SK-N-SH (cell line): ENCODE measurements at regions not wholly inside any gene's neighbourhood (a gene's known extent, or its start where the extent isn't known, plus 50 kb on each side); places are given as distances from the start of the nearest gene placed in this dataset.

Experiments
- CTCF ChIA-PET: fragments of 300-600, 350-600 bp; formaldehyde crosslinking; extraction: SDS; loops from one replicate; lab custom pipeline; 2021; lab: Yijun Ruan, JAX
- POLR2A ChIA-PET: fragments of 350-600 bp; sonication (Branson Sonifier 250); formaldehyde crosslinking; extraction: SDS; loops from one replicate; lab custom pipeline; 2020; ENCODE audit warnings: antibody characterized with exemption, inconsistent platforms; lab: Yijun Ruan, JAX
- DNase-seq: peaks from one replicate; pipeline ENCODE4 v3.0.0; 2012
- H2AFZ ChIP-seq: fragments of 200-600 bp; sonication (generic); 2 replicates; pipeline ENCODE4 v1.8.1; 2016; ENCODE audit warnings: antibody characterized with exemption, mild to moderate bottlenecking, low read depth
- H3F3A ChIP-seq: fragments of 200-600 bp; sonication (generic); replicated peaks from 2 replicates; pipeline ENCODE3; 2016; ENCODE audit warnings: antibody characterized with exemption, mild to moderate bottlenecking; ENCODE audit not compliant: insufficient read depth
- H3K27ac ChIP-seq, 2 experiments: fragments of 200-500 bp in 1 of 2; fragments of 200-600 bp in 1 of 2; sonication (Bioruptor generic) in 1 of 2; sonication (generic), shearing (Covaris generic) in 1 of 2; 2 replicates each; pipeline versions ENCODE4 v1.5.1 to v1.6.1; 2014 to 2016; ENCODE audit warnings: low read depth in 2 of 2, inconsistent platforms in 1 of 2, low read length in 1 of 2, mild to moderate bottlenecking in 1 of 2, mixed read lengths in 1 of 2
- H3K27me3 ChIP-seq: fragments of 200-600 bp; sonication (generic), shearing (Covaris generic); 2 replicates; pipeline ENCODE4 v1.6.1; 2016; ENCODE audit warnings: mixed run types; ENCODE audit not compliant: insufficient read depth
- H3K36me3 ChIP-seq, 2 experiments: fragments of 200-500 bp in 1 of 2; fragments of 200-600 bp in 1 of 2; sonication (Bioruptor generic) in 1 of 2; sonication (generic) in 1 of 2; replicated peaks in 1 of 2; 2 replicates each; pipeline versions ENCODE3 to v1.5.1; 2014 to 2016; ENCODE audit warnings: low read length in 1 of 2, mild to moderate bottlenecking in 1 of 2; ENCODE audit not compliant: insufficient read depth in 2 of 2, control insufficient read depth in 1 of 2
- H3K4me1 ChIP-seq, 2 experiments: fragments of 200-500 bp in 1 of 2; fragments of 200-600 bp in 1 of 2; sonication (Bioruptor generic) in 1 of 2; sonication (generic), shearing (Covaris generic) in 1 of 2; 2 replicates each; pipeline versions ENCODE4 v1.5.1 to v1.6.1; 2014 to 2016; ENCODE audit warnings: low read depth in 1 of 2, low read length in 1 of 2, mixed run types in 1 of 2; ENCODE audit not compliant: insufficient read depth in 2 of 2, control insufficient read depth in 1 of 2
- H3K4me2 ChIP-seq: fragments of 200-600 bp; sonication (generic), shearing (Covaris generic); 2 replicates; pipeline ENCODE4 v1.6.1; 2017; ENCODE audit warnings: mixed run types
- H3K4me3 ChIP-seq, 2 experiments: fragments of 200-500 bp in 1 of 2; fragments of 200-600 bp in 1 of 2; sonication (Bioruptor generic) in 1 of 2; sonication (generic), shearing (Covaris generic) in 1 of 2; 2 replicates each; pipeline versions ENCODE4 v1.5.1 to v1.8.1; 2014 to 2016; ENCODE audit warnings: low read depth in 2 of 2, inconsistent platforms in 1 of 2, low read length in 1 of 2, mild to moderate bottlenecking in 1 of 2, mixed read lengths in 1 of 2, moderate library complexity in 1 of 2
- H3K79me2 ChIP-seq: fragments of 200-600 bp; sonication (generic); 2 replicates; pipeline ENCODE4 v1.8.1; 2017; ENCODE audit warnings: mild to moderate bottlenecking; ENCODE audit not compliant: insufficient read depth
- H3K9ac ChIP-seq: fragments of 200-600 bp; sonication (generic); 2 replicates; pipeline ENCODE4 v1.6.1; 2017; ENCODE audit warnings: mixed run types
- H3K9me2 ChIP-seq: fragments of 200-600 bp; sonication (generic); 2 replicates; pipeline ENCODE4 v1.6.1; 2017; ENCODE audit warnings: mixed run types
- H3K9me3 ChIP-seq: fragments of 200-600 bp; sonication (generic); 2 replicates; pipeline ENCODE4 v1.6.1; 2017; ENCODE audit warnings: mixed run types, mild to moderate bottlenecking, moderate library complexity
- H4K20me1 ChIP-seq: fragments of 200-600 bp; sonication (generic); 2 replicates; pipeline ENCODE4 v1.6.1; 2017; ENCODE audit warnings: mild to moderate bottlenecking, mixed run types; ENCODE audit not compliant: insufficient read depth
- CTCF ChIP-seq: fragments of 200-600 bp; sonication (generic); IDR thresholded peaks from 2 replicates; pipeline ENCODE4 v1.6.1; 2017; ENCODE audit warnings: antibody characterized with exemption, mild to moderate bottlenecking, moderate library complexity
- FOSL2 ChIP-seq: IDR thresholded peaks from 2 replicates; pipeline ENCODE4 v1.4.0; 2012; ENCODE audit warnings: low read depth, mild to moderate bottlenecking, moderate library complexity, borderline replicate concordance
- GABPA ChIP-seq: IDR thresholded peaks from 2 replicates; pipeline ENCODE4 v1.4.0; 2012; ENCODE audit warnings: low read depth, mild to moderate bottlenecking
- GATA2 ChIP-seq: sonication (generic); formaldehyde crosslinking; IDR thresholded peaks from 2 replicates; pipeline ENCODE4 v1.5.0; 2020; ENCODE audit warnings: mild to moderate bottlenecking, missing genetic modification reagents
- POLR2AphosphoS5 ChIP-seq: IDR thresholded peaks from 2 replicates; pipeline ENCODE4 v1.6.1; 2012; ENCODE audit warnings: low read depth, low read length
- RCOR1 ChIP-seq: fragments of 150-350 bp; IDR thresholded peaks from 2 replicates; pipeline ENCODE4 v1.6.1; 2017; ENCODE audit warnings: antibody characterized with exemption, low read length
- ZBTB33 ChIP-seq: IDR thresholded peaks from 2 replicates; pipeline ENCODE4 v1.4.0; 2012; ENCODE audit warnings: low read depth, borderline replicate concordance
- WGBS: methylation state at CpG from one replicate; pipeline ENCODE4 v1.1.6; 2017; ENCODE audit warnings: low lambda C conversion rate; 5-methylcytosine and 5-hydroxymethylcytosine counted together
- TF ChIP-seq, protein P1 (sequence below): IDR thresholded peaks from 2 replicates; pipeline ENCODE4 v1.4.0; 2012; ENCODE audit warnings: low read depth
- TF ChIP-seq, protein P2 (sequence below): IDR thresholded peaks from 2 replicates; pipeline ENCODE4 v1.6.1; 2012; ENCODE audit warnings: mild to moderate bottlenecking, low read depth, low read length, moderate library complexity

GRCh38 chr10:21208666-21209316 is 311.7 kb upstream of the NEBL start:
- CTCF ChIA-PET: no interaction called here
- Histone ChIP-seq H2AFZ (no peak overlapping the region), H3K9me3 (no peaks in the 10 kb centered on the region), H3K9ac (no peak overlapping the region), H3F3A (no peaks in the 10 kb centered on the region), H3K36me3 (no peaks in the 10 kb centered on the region), H3K27me3 (no peaks in the 10 kb centered on the region), H3K4me2 (no peak overlapping the region), H3K4me3 (no peak overlapping the region), H4K20me1 (no peaks in the 10 kb centered on the region), H3K27ac (no peak overlapping the region), H3K9me2 (no peaks in the 10 kb centered on the region), H3K4me1 (peaks cover 0 to 13% of the 10 kb centered on the region in 2 experiments; a peak in 1 of 4 replicates), H3K79me2 (no peaks in the 10 kb centered on the region)
- POLR2A ChIA-PET: no interaction called here
- TF ChIP-seq GABPA (no peak), FOSL2 (no peak), GATA2 (no peak), ZBTB33 (no peak)
- TF ChIP-seq, all 33 proteins: peak for 0
- no peak for DNase-seq
- WGBS: 52% methylated on average over 7 of the region's 7 CpGs

GRCh38 chr10:21207852-21208646 is 310.9 kb upstream of the NEBL start:
- Histone ChIP-seq H3K9me3 (no peaks in the 10 kb centered on the region), H3K4me2 (no peak overlapping the region), H2AFZ (no peak overlapping the region), H3F3A (no peaks in the 10 kb centered on the region), H3K79me2 (no peaks in the 10 kb centered on the region), H3K27ac (no peak overlapping the region), H3K27me3 (no peaks in the 10 kb centered on the region), H3K4me3 (no peak overlapping the region), H4K20me1 (no peaks in the 10 kb centered on the region), H3K4me1 (peaks cover 0 to 8% of the 10 kb centered on the region in 2 experiments; a peak in 1 of 4 replicates), H3K9me2 (no peaks in the 10 kb centered on the region), H3K9ac (no peak overlapping the region), H3K36me3 (no peaks in the 10 kb centered on the region)
- POLR2A ChIA-PET: no interaction called here
- DNase-seq: no peak
- TF ChIP-seq, protein P1, sequence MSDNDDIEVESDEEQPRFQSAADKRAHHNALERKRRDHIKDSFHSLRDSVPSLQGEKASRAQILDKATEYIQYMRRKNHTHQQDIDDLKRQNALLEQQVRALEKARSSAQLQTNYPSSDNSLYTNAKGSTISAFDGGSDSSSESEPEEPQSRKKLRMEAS: no peak
- 59% methylated on average over 4 of the region's 4 CpGs for WGBS
- CTCF ChIA-PET: interaction anchor here (1.1 kb wide), 1 partner anchor 11 kb away, joined by 3 read pairs; no protein-coding TSS in a partner anchor

- Histone ChIP-seq H3K9me3 (no peaks in the 10 kb centered on the region), H3K9ac (no peak overlapping the region), H3K79me2 (no peaks in the 10 kb centered on the region), H3K4me1 (no peaks in the 10 kb centered on the region), H3K9me2 (no peaks in the 10 kb centered on the region), H3F3A (no peaks in the 10 kb centered on the region), H3K4me2 (no peak overlapping the region), H2AFZ (no peak overlapping the region), H4K20me1 (no peaks in the 10 kb centered on the region), H3K27me3 (no peaks in the 10 kb centered on the region), H3K36me3 (no peaks in the 10 kb centered on the region), H3K4me3 (no peak overlapping the region), H3K27ac (no peak overlapping the region)
- ChIA-PET CTCF (interaction anchor here (1.0 to 1.2 kb wide), 2 partner anchors 9 to 11 kb away, joined by 3 to 4 read pairs; no protein-coding TSS in a partner anchor), POLR2A (no interaction called here)
- no peak for DNase-seq
- no peak for TF ChIP-seq FOSL2
- no peak for TF ChIP-seq RCOR1
- TF ChIP-seq, protein P2, sequence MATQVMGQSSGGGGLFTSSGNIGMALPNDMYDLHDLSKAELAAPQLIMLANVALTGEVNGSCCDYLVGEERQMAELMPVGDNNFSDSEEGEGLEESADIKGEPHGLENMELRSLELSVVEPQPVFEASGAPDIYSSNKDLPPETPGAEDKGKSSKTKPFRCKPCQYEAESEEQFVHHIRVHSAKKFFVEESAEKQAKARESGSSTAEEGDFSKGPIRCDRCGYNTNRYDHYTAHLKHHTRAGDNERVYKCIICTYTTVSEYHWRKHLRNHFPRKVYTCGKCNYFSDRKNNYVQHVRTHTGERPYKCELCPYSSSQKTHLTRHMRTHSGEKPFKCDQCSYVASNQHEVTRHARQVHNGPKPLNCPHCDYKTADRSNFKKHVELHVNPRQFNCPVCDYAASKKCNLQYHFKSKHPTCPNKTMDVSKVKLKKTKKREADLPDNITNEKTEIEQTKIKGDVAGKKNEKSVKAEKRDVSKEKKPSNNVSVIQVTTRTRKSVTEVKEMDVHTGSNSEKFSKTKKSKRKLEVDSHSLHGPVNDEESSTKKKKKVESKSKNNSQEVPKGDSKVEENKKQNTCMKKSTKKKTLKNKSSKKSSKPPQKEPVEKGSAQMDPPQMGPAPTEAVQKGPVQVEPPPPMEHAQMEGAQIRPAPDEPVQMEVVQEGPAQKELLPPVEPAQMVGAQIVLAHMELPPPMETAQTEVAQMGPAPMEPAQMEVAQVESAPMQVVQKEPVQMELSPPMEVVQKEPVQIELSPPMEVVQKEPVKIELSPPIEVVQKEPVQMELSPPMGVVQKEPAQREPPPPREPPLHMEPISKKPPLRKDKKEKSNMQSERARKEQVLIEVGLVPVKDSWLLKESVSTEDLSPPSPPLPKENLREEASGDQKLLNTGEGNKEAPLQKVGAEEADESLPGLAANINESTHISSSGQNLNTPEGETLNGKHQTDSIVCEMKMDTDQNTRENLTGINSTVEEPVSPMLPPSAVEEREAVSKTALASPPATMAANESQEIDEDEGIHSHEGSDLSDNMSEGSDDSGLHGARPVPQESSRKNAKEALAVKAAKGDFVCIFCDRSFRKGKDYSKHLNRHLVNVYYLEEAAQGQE: no peak
- no peak for TF ChIP-seq CTCF
- TF ChIP-seq POLR2AphosphoS5: no peak
Observed at GRCh38 chr10:21205328-21205727, 308.2 kb upstream of the NEBL start.
